ENCODE measurements at regions not wholly inside any gene's neighbourhood (a gene's known extent, or its start where the extent isn't known, plus 50 kb on each side); places are given as distances from the start of the nearest gene placed in this dataset.
A peak's percentile ranks its signal among the peaks of the same experiment; 100 is the strongest.

GRCh38 chr5:161089569-161089968, 237.6 kb upstream of the ATP10B start:
- no peak for DNase-seq (ENCODE audit: low read depth, low spot score)
- Mint-ChIP-seq H3K9me3 (no peaks in the 10 kb centered on the region), H3K4me3 (no peak overlapping the region), H3K36me3 (ENCODE audit: low read depth) (no peaks in the 10 kb centered on the region), H3K27ac (ENCODE audit: unreplicated experiment) (no peak overlapping the region), H3K27me3 (ENCODE audit: low read depth) (no peaks in the 10 kb centered on the region), H3K4me1 (peaks cover 6% of the 10 kb centered on the region)
- TF ChIP-seq CTCF (conservative IDR thresholded peaks at IDR 0.05): no peak

GRCh38 chr5:161086461-161086860, 234.4 kb upstream of the ATP10B start:
- DNase-seq (ENCODE audit: low read depth, low spot score): no peak
- Mint-ChIP-seq H3K27ac (ENCODE audit: unreplicated experiment) (no peak overlapping the region), H3K36me3 (ENCODE audit: low read depth) (no peaks in the 10 kb centered on the region), H3K27me3 (ENCODE audit: low read depth) (no peaks in the 10 kb centered on the region), H3K4me1 (peaks cover 6% of the 10 kb centered on the region), H3K9me3 (peaks cover 2% of the 10 kb centered on the region), H3K4me3 (no peak overlapping the region)
- TF ChIP-seq CTCF (conservative IDR thresholded peaks at IDR 0.05): no peak

GRCh38 chr5:161085056-161085455, 233.0 kb upstream of the ATP10B start:
- Mint-ChIP-seq H3K36me3 (ENCODE audit: low read depth) (no peaks in the 10 kb centered on the region), H3K27me3 (ENCODE audit: low read depth) (no peaks in the 10 kb centered on the region), H3K27ac (ENCODE audit: unreplicated experiment) (no peak overlapping the region), H3K4me3 (no peak overlapping the region), H3K4me1 (peaks cover 2% of the 10 kb centered on the region), H3K9me3 (peaks cover 2% of the 10 kb centered on the region)
- no peak for DNase-seq (ENCODE audit: low read depth, low spot score)
- no peak for TF ChIP-seq CTCF (conservative IDR thresholded peaks at IDR 0.05)

- Mint-ChIP-seq H3K4me3 (no peak overlapping the region), H3K27ac (ENCODE audit: unreplicated experiment) (no peak overlapping the region), H3K27me3 (ENCODE audit: low read depth) (no peaks in the 10 kb centered on the region), H3K4me1 (no peaks in the 10 kb centered on the region), H3K36me3 (ENCODE audit: low read depth) (no peaks in the 10 kb centered on the region), H3K9me3 (peaks cover 2% of the 10 kb centered on the region)
- no peak for DNase-seq (ENCODE audit: low read depth, low spot score)
- no peak for TF ChIP-seq CTCF (conservative IDR thresholded peaks at IDR 0.05)
Measured at GRCh38 chr5:161084115-161084514, 232.1 kb upstream of the ATP10B start.

- DNase-seq (ENCODE audit: low read depth, low spot score): no peak
- no peaks in the 10 kb centered on the region for H3K27me3 Mint-ChIP-seq (ENCODE audit: low read depth)
- no peaks in the 10 kb centered on the region for H3K4me1 Mint-ChIP-seq
- no peak overlapping the region for H3K4me3 Mint-ChIP-seq
- no peak for TF ChIP-seq CTCF (conservative IDR thresholded peaks at IDR 0.05)
- H3K36me3 Mint-ChIP-seq (ENCODE audit: low read depth): no peaks in the 10 kb centered on the region
- peak overlapping the region; percentile 5 for H3K27ac Mint-ChIP-seq (ENCODE audit: unreplicated experiment)
- H3K9me3 Mint-ChIP-seq: peaks cover 2% of the 10 kb centered on the region
Measured at GRCh38 chr5:161078793-161079192, 226.8 kb upstream of the ATP10B start.
